ENCODE measurements at regions not wholly inside any gene's neighbourhood (a gene's known extent, or its start where the extent isn't known, plus 50 kb on each side); places are given as distances from the start of the nearest gene placed in this dataset.

- intact Hi-C loops (cut with DNase I): no loop called here
- H3K27ac ChIP-seq: no peak overlapping the region
- no peaks in the 10 kb centered on the region for H3K27me3 ChIP-seq
- no peaks in the 10 kb centered on the region for H3K9me3 ChIP-seq (replicated peaks in 1 of 3)
- no peaks in the 10 kb centered on the region for H3K36me3 ChIP-seq (replicated peaks in 1 of 2)
- no peak for DNase-seq
- TF ChIP-seq POLR2A (IDR thresholded peaks at IDR 0.05) (no peak), CTCF (IDR thresholded peaks at IDR 0.05) (no peak)
- 28 to 34% (median 31%) methylated on average over 3 of the region's 3 CpGs for WGBS, 4 donors
- H3K4me1 ChIP-seq (replicated peaks in 1 of 2): no peaks in the 10 kb centered on the region
- H3K4me3 ChIP-seq: no peak overlapping the region
Observed at GRCh38 chr3:139839659-139840058, 95.3 kb upstream of the CLSTN2 start.

GRCh38 chr3:139839014-139839413 lies 96.0 kb upstream of the CLSTN2 start:
- no peak for DNase-seq
- Histone ChIP-seq H3K36me3 (replicated peaks in 1 of 2) (no peaks in the 10 kb centered on the region), H3K27ac (no peak overlapping the region), H3K9me3 (replicated peaks in 1 of 3) (no peaks in the 10 kb centered on the region), H3K27me3 (no peaks in the 10 kb centered on the region), H3K4me1 (replicated peaks in 1 of 2) (no peaks in the 10 kb centered on the region), H3K4me3 (no peak overlapping the region)
- WGBS, 4 donors: 85 to 93% (median 89%) methylated on average over 1 of the region's 1 CpG
- no peak for TF ChIP-seq CTCF (IDR thresholded peaks at IDR 0.05)
- TF ChIP-seq POLR2A (IDR thresholded peaks at IDR 0.05): no peak
- intact Hi-C loops (cut with DNase I): no loop called here

- H3K9me3 ChIP-seq (replicated peaks in 1 of 3): no peaks in the 10 kb centered on the region
- no peaks in the 10 kb centered on the region for H3K36me3 ChIP-seq (replicated peaks in 1 of 2)
- whole genome bisulfite sequencing, 4 donors: 73 to 87% (median 80%) methylated on average over 2 to 3 of the region's 3 CpGs
- no peaks in the 10 kb centered on the region for H3K27me3 ChIP-seq
- H3K27ac ChIP-seq: no peak overlapping the region
- no peak overlapping the region for H3K4me3 ChIP-seq
- intact Hi-C loops (cut with DNase I): no loop called here
- TF ChIP-seq CTCF (IDR thresholded peaks at IDR 0.05) (no peak), POLR2A (IDR thresholded peaks at IDR 0.05) (no peak)
- no peaks in the 10 kb centered on the region for H3K4me1 ChIP-seq (replicated peaks in 1 of 2)
- DNase-seq: no peak
Observed at GRCh38 chr3:139838269-139838957, 96.6 kb upstream of the CLSTN2 start.

DNA sequence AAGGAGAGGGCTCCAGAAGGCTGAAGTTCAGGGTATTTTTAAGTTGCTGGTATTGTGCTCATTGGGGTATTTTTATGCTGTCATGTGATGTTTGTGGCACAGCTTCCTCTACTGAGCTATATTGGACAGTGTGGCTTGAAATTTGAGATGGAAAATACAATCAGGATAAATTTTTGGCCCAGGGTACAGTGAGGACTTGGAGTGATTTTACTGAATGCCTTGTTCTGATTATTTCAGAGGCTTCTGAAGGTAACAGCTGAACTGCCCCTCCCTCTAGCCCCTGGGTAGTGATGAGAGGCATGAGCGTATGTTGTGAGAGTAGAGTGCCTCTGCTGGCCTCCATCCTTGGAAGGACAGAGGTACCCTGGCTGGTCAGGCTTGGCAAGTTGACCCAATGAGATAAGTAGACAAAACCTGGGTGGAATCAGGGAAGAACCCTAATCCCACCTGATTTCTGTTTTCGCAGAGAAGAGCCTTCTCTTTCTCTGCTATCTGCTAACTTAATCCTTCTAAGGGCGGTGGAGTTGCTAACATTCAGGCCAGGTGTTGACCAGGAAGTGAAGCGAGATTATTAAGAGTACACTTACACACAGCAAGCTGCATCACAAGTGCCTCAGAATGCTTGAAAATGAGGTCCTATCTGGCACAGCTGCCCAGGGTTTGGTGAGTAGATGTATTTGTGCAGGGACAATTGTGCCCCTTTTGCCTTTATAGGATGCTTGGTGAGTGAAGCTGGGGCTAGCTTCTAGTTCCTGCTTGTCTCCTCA lies 98.1 kb upstream of the CLSTN2 start:
- DNase-seq: no peak
- Histone ChIP-seq H3K4me3 (no peak overlapping the region), H3K36me3 (replicated peaks in 1 of 2) (no peaks in the 10 kb centered on the region), H3K27me3 (no peaks in the 10 kb centered on the region), H3K27ac (no peak overlapping the region), H3K4me1 (replicated peaks in 1 of 2) (no peaks in the 10 kb centered on the region), H3K9me3 (replicated peaks in 1 of 3) (no peaks in the 10 kb centered on the region)
- WGBS, 4 donors: 89 to 96% (median 91%) methylated on average over 4 of the region's 4 CpGs
- TF ChIP-seq CTCF (IDR thresholded peaks at IDR 0.05) (no peak), POLR2A (IDR thresholded peaks at IDR 0.05) (no peak)
- intact Hi-C loops (cut with DNase I): no loop called here

Measured in adrenal gland (tissue), 9 donors.